ENCODE measurements at regions not wholly inside any gene's neighbourhood (a gene's known extent, or its start where the extent isn't known, plus 50 kb on each side); places are given as distances from the start of the nearest gene placed in this dataset.

- intact Hi-C loops (cut with micrococcal nuclease): no loop called here
- H2AFZ ChIP-seq (ENCODE audit: insufficient read depth, low read depth, low read length, poor library complexity, severe bottlenecking): no peak overlapping the region
- ChIA-PET CTCF (no interaction called here), POLR2A (no interaction called here)
- H3K4me2 ChIP-seq (replicated peaks; ENCODE audit: low read depth, low read length, poor library complexity, severe bottlenecking): no peak overlapping the region
- H4K20me1 ChIP-seq (ENCODE audit: control insufficient read depth, insufficient read depth, low read length, poor library complexity, severe bottlenecking): no peaks in the 10 kb centered on the region
- no peak overlapping the region for H3K4me3 Mint-ChIP-seq
- H3K9ac ChIP-seq (ENCODE audit: low read length): no peak overlapping the region
- H3K27me3 ChIP-seq (replicated peaks in 1 of 4; ENCODE audit: control extremely low read depth in 1 of 4, control insufficient read depth in 3 of 4, insufficient read depth in 4 of 4, low read length in 3 of 4): peaks cover 0 to 11% (median 2%) of the 10 kb centered on the region in 4 experiments
- no peak overlapping the region for H3K27ac ChIP-seq (ENCODE audit: low read length in 2 of 2)
- no peaks in the 10 kb centered on the region for H3K9me3 Mint-ChIP-seq (ENCODE audit: insufficient read depth)
- H3K36me3 ChIP-seq (replicated peaks in 1 of 2; ENCODE audit: control extremely low read depth in 1 of 2, control insufficient read depth in 1 of 2, extremely low read depth in 1 of 2, insufficient read depth in 2 of 2, low read length in 1 of 2): no peaks in the 10 kb centered on the region
- no peak for DNase-seq
- no peaks in the 10 kb centered on the region for H3K79me2 ChIP-seq (ENCODE audit: control insufficient read depth, insufficient read depth, low read length)
- TF ChIP-seq EZH2 (IDR thresholded peaks at IDR 0.05; ENCODE audit: borderline replicate concordance, insufficient read depth, low read depth, low read length, poor library complexity, severe bottlenecking): no peak
- TF ChIP-seq CTCF (IDR thresholded peaks at IDR 0.05): no peak
- no peak overlapping the region for H3K27ac Mint-ChIP-seq
- no peak overlapping the region for H3K4me3 ChIP-seq (ENCODE audit: control extremely low read depth in 1 of 5, extremely low read depth in 1 of 5, insufficient read depth in 1 of 5, low read depth in 2 of 5, low read length in 4 of 5)
- peaks cover 1 to 9% (median 3%) of the 10 kb centered on the region in 3 donors for H3K9me3 ChIP-seq (ENCODE audit: control extremely low read depth in 1 of 3, control insufficient read depth in 2 of 3, insufficient read depth in 1 of 3, low read length in 2 of 3)
- no peaks in the 10 kb centered on the region for H3K4me1 ChIP-seq (ENCODE audit: control insufficient read depth in 2 of 2, insufficient read depth in 2 of 2, low read length in 2 of 2)
- H3K4me1 Mint-ChIP-seq: no peaks in the 10 kb centered on the region
- peaks cover 46% of the 10 kb centered on the region for H3K27me3 Mint-ChIP-seq
- WGBS (ENCODE audit: insufficient coverage): 38% methylated on average over 1 of the region's 2 CpGs
- ATAC-seq (ENCODE audit: low read depth): no peak
Observed at GRCh38 chr2:74735009-74735408, 81.0 kb downstream of the SEMA4F start.

- Mint-ChIP-seq H3K27me3 (peaks cover 41% of the 10 kb centered on the region), H3K4me3 (no peak overlapping the region), H3K4me1 (no peaks in the 10 kb centered on the region), H3K27ac (no peak overlapping the region), H3K9me3 (ENCODE audit: insufficient read depth) (no peaks in the 10 kb centered on the region)
- Histone ChIP-seq H3K79me2 (ENCODE audit: control insufficient read depth, insufficient read depth, low read length) (no peaks in the 10 kb centered on the region), H4K20me1 (ENCODE audit: control insufficient read depth, insufficient read depth, low read length, poor library complexity, severe bottlenecking) (no peaks in the 10 kb centered on the region), H2AFZ (ENCODE audit: insufficient read depth, low read depth, low read length, poor library complexity, severe bottlenecking) (no peak overlapping the region), H3K4me1 (ENCODE audit: control insufficient read depth in 2 of 2, insufficient read depth in 2 of 2, low read length in 2 of 2) (no peaks in the 10 kb centered on the region), H3K27me3 (replicated peaks in 1 of 4; ENCODE audit: control extremely low read depth in 1 of 4, control insufficient read depth in 3 of 4, insufficient read depth in 4 of 4, low read length in 3 of 4) (peaks cover 0 to 9% (median 2%) of the 10 kb centered on the region in 4 experiments), H3K27ac (ENCODE audit: low read length in 2 of 2) (no peak overlapping the region), H3K9me3 (ENCODE audit: control extremely low read depth in 1 of 3, control insufficient read depth in 2 of 3, insufficient read depth in 1 of 3, low read length in 2 of 3) (peaks cover 0 to 9% (median 3%) of the 10 kb centered on the region in 3 donors), H3K4me3 (ENCODE audit: control extremely low read depth in 1 of 5, extremely low read depth in 1 of 5, insufficient read depth in 1 of 5, low read depth in 2 of 5, low read length in 4 of 5) (no peak overlapping the region), H3K9ac (ENCODE audit: low read length) (no peak overlapping the region), H3K4me2 (replicated peaks; ENCODE audit: low read depth, low read length, poor library complexity, severe bottlenecking) (no peak overlapping the region), H3K36me3 (replicated peaks in 1 of 2; ENCODE audit: control extremely low read depth in 1 of 2, control insufficient read depth in 1 of 2, extremely low read depth in 1 of 2, insufficient read depth in 2 of 2, low read length in 1 of 2) (no peaks in the 10 kb centered on the region)
- TF ChIP-seq EZH2 (IDR thresholded peaks at IDR 0.05; ENCODE audit: borderline replicate concordance, insufficient read depth, low read depth, low read length, poor library complexity, severe bottlenecking): no peak
- TF ChIP-seq CTCF (IDR thresholded peaks at IDR 0.05): no peak
- DNase-seq: no peak
- CTCF ChIA-PET: no interaction called here
- WGBS (ENCODE audit: insufficient coverage): 8% methylated on average over 1 of the region's 3 CpGs
- ATAC-seq (ENCODE audit: low read depth): no peak
- intact Hi-C loops (cut with micrococcal nuclease): no loop called here
- POLR2A ChIA-PET: no interaction called here
Observed at GRCh38 chr2:74735564-74735963, 81.5 kb downstream of the SEMA4F start.
